Activated T-helper 2 cell treated with anti-CD3 and anti-CD28 coated beads, Interferon-gamma antibody, Interleukin-2, Interleukin-4, amounts not matched to agents 10 μg/mL and 5 μg/mL and 100 μg/mL, durations not matched to agents 14 hours and 24 hours and 36 hours (primary cell): ENCODE measurements at regions not wholly inside any gene's neighbourhood (a gene's known extent, or its start where the extent isn't known, plus 50 kb on each side); places are given as distances from the start of the nearest gene placed in this dataset.

Experiments
- DNase-seq: peaks from one replicate; pipeline ENCODE4 v3.0.0; 2021; ENCODE audit warnings: low spot score
- H3K27ac Mint-ChIP-seq: one replicate; pipeline ENCODE4 v1.8.0; 2021; ENCODE audit warnings: mixed read lengths
- H3K27me3 Mint-ChIP-seq: one replicate; pipeline ENCODE4 v1.8.0; 2021; ENCODE audit warnings: low read depth, mixed read lengths
- H3K36me3 Mint-ChIP-seq: one replicate; pipeline ENCODE4 v1.8.0; 2021; ENCODE audit warnings: low read depth, mixed read lengths
- H3K4me1 Mint-ChIP-seq: one replicate; pipeline ENCODE4 v1.8.0; 2021; ENCODE audit warnings: low read depth, mixed read lengths
- H3K4me3 Mint-ChIP-seq: one replicate; pipeline ENCODE4 v1.8.0; 2021; ENCODE audit warnings: low read depth, mild to moderate bottlenecking, moderate library complexity, mixed read lengths
- H3K9me3 Mint-ChIP-seq: one replicate; pipeline ENCODE4 v1.8.0; 2021; ENCODE audit warnings: mixed read lengths
- intact Hi-C: fragments of 100-400 bp; cut with micrococcal nuclease; formaldehyde crosslinking; loops from one replicate; pipeline ENCODE4 v1.15.1; 2023

GRCh38 chr14:34005901-34006300, 55.0 kb upstream of the EGLN3 start:
- Mint-ChIP-seq H3K27ac (no peak overlapping the region), H3K4me3 (no peak overlapping the region), H3K36me3 (peaks cover 38% of the 10 kb centered on the region), H3K4me1 (peaks cover 8% of the 10 kb centered on the region), H3K9me3 (peaks cover 16% of the 10 kb centered on the region), H3K27me3 (peaks cover 21% of the 10 kb centered on the region)
- no peak for DNase-seq
- intact Hi-C loops, result no loop called here

DNA sequence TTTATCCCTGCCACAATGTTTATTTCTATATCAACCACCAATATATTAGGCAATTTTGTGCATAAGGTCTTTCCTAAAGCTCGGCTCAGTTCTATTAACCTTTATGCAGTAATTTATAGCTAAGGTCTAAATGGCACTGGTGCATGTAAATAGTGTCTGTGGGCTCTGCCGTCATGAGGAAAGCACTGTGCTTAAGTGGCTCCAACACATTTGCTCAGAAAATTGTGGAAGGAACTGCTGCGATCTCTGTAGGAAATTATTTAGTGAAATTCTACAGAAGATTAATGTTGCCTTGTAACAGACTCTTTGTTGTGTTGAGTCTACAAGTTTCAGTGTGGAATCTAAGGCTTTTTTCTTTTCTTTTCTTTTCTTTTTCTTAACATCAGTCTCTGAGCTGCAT, 54.0 kb upstream of the EGLN3 start:
- peaks cover 6% of the 10 kb centered on the region for H3K9me3 Mint-ChIP-seq
- peaks cover 21% of the 10 kb centered on the region for H3K27me3 Mint-ChIP-seq
- no peak overlapping the region for H3K27ac Mint-ChIP-seq
- H3K4me1 Mint-ChIP-seq, result peaks cover 8% of the 10 kb centered on the region
- peaks cover 32% of the 10 kb centered on the region for H3K36me3 Mint-ChIP-seq
- intact Hi-C loops, result no loop called here
- H3K4me3 Mint-ChIP-seq, result no peak overlapping the region
- DNase-seq, result no peak

GRCh38 chr14:34003691-34004090, 52.8 kb upstream of the EGLN3 start:
- Mint-ChIP-seq H3K9me3 (no peaks in the 10 kb centered on the region), H3K27me3 (peaks cover 21% of the 10 kb centered on the region), H3K4me1 (peaks cover 8% of the 10 kb centered on the region), H3K4me3 (no peak overlapping the region), H3K27ac (no peak overlapping the region), H3K36me3 (peaks cover 31% of the 10 kb centered on the region)
- DNase-seq, result no peak
- intact Hi-C loops, result no loop called here

DNA sequence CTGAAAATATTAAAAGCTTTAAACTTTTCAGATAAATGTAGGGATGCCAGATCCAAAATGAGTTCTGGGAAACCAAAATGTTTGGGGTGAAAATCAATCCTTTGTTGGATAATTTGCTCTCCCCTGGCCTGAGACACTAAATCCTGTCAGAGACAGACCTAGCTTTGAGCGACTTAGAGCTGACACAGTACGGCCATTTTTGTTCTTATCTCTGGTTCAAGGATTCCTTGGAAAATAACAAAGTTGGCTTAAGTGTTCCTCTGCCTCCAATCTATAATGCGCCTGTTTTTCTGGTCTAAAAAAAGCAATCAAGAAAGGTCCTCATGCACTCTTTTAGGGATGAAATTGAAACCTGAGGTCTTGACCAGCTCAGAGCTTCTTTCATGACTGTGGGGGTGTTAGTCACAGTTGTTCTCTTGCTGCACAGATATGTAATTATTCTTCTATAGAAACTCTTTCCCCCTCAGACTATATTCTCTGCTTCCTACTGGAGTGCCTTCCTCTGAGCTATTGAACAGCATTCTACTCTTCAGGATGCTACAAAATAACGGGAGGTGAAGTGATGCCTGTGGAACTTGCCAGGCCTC, 52.3 kb upstream of the EGLN3 start:
- Mint-ChIP-seq H3K27me3 (peaks cover 21% of the 10 kb centered on the region), H3K9me3 (no peaks in the 10 kb centered on the region), H3K36me3 (peaks cover 31% of the 10 kb centered on the region), H3K4me3 (no peak overlapping the region), H3K4me1 (peaks cover 8% of the 10 kb centered on the region), H3K27ac (no peak overlapping the region)
- intact Hi-C loops, result no loop called here
- DNase-seq, result no peak
